ENCODE measurements at regions not wholly inside any gene's neighbourhood (a gene's known extent, or its start where the extent isn't known, plus 50 kb on each side); places are given as distances from the start of the nearest gene placed in this dataset.

DNA sequence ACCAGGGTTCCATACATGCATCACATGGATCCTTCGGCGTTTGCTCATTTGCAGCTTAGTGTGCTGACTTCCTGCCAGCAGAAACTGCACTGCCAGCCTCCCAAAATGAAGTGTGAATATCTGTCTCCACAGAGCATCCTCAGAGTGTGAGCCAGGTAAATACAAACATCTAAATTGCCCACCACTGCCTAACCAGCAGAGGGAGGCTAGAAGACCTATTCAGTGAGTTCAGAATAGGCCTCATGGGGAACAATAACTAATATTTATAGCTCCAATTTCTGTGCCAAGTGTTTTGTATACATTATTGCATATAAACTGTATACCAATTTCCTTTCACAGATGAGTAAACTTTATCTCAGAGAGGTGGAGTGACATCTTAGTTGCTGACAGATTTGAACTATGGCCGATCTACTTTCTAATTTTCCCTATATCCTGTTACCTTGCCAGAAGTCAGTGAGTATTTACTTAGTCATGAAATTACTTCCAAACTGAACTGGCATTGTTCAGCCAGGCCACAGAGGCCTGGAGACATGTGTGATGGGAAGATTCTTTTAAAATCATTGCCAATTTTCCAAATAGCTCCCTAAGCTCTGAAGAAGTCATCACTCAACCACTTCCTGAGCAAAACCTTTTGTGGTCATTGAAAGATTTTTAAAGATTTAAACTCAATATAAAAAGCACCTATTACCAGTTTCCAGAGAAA, 926.5 kb upstream of the GHITM start:
- no peak overlapping the region for H3K27ac ChIP-seq (replicated peaks; ENCODE audit: low read length)
- H3K4me3 ChIP-seq (ENCODE audit: low read length in 2 of 2): no peak overlapping the region
- H2AFZ ChIP-seq (ENCODE audit: low read length): no peak overlapping the region
- no peak for DNase-seq (ENCODE audit: low spot score)
- H3K14ac ChIP-seq (ENCODE audit: low read length): no peak overlapping the region
- H3K36me3 ChIP-seq (replicated peaks in 1 of 2; ENCODE audit: control insufficient read depth in 2 of 2, insufficient read depth in 2 of 2, low read length in 2 of 2): no peaks in the 10 kb centered on the region
- no peak overlapping the region for H3K4ac ChIP-seq (ENCODE audit: low read length)
- no peak overlapping the region for H2BK120ac ChIP-seq (ENCODE audit: low read depth, low read length)
- H4K91ac ChIP-seq (ENCODE audit: low read depth, low read length, poor library complexity): no peak overlapping the region
- no peak overlapping the region for H3K18ac ChIP-seq (ENCODE audit: low read length)
- no peak overlapping the region for H2AK5ac ChIP-seq (ENCODE audit: low read depth, low read length)
- WGBS, 2 donors (ENCODE audit: extremely low coverage in 2 of 2, insufficient read length in 2 of 2, insufficient replicate concordance in 1 of 2): no CpG with 5 or more reads among the region's 3 CpGs
- H3K9ac ChIP-seq (ENCODE audit: low read depth, low read length, poor library complexity): no peak overlapping the region
- H3K4me1 ChIP-seq (ENCODE audit: control insufficient read depth in 2 of 2, insufficient read depth in 1 of 2, low read depth in 1 of 2, low read length in 2 of 2): peaks cover 1 to 6% of the 10 kb centered on the region in 2 donors
- H3K27me3 ChIP-seq (ENCODE audit: control insufficient read depth in 3 of 3, insufficient read depth in 3 of 3, low read depth in 1 of 3, low read length in 3 of 3): no peaks in the 10 kb centered on the region
- H4K8ac ChIP-seq (ENCODE audit: low read depth, low read length): no peak overlapping the region
- no peaks in the 10 kb centered on the region for H3K79me1 ChIP-seq (ENCODE audit: low read depth, low read length)
- no peaks in the 10 kb centered on the region for H3K9me3 ChIP-seq (replicated peaks in 1 of 2; ENCODE audit: control insufficient read depth in 2 of 2, insufficient read depth in 1 of 2, low read depth in 1 of 2, low read length in 2 of 2)
- H3K23ac ChIP-seq (ENCODE audit: low read depth, low read length, poor library complexity): no peak overlapping the region
- no peak overlapping the region for H2BK5ac ChIP-seq (ENCODE audit: low read length)
- H3K4me2 ChIP-seq (ENCODE audit: insufficient read depth, low read length, poor library complexity, severe bottlenecking): no peak overlapping the region
- no peak overlapping the region for H2BK15ac ChIP-seq (ENCODE audit: low read length)
- H2BK12ac ChIP-seq (ENCODE audit: low read length): no peak overlapping the region

DNA sequence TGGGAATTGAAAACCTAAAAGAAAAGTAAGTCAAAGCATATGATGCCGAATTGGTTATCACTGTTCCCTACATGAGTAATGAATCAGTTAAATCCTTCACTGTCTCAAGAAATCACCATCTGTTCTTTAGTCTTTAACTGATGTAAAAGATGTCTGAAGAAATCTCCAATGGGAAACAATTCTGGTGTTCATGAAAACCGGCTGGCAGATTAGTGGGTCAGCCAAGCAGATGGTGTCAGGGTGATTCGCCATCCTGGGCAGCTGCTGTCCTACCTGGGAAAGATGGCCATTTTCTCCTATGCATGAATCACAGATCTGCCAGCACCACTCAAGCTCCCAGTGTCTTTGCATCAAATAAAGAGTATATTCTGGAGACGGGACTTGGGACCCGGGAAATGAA, 925.2 kb upstream of the GHITM start:
- no peak overlapping the region for H3K23ac ChIP-seq (ENCODE audit: low read depth, low read length, poor library complexity)
- WGBS, 2 donors (ENCODE audit: extremely low coverage in 2 of 2, insufficient read length in 2 of 2, insufficient replicate concordance in 1 of 2): no CpG with 5 or more reads among the region's 5 CpGs

DNA sequence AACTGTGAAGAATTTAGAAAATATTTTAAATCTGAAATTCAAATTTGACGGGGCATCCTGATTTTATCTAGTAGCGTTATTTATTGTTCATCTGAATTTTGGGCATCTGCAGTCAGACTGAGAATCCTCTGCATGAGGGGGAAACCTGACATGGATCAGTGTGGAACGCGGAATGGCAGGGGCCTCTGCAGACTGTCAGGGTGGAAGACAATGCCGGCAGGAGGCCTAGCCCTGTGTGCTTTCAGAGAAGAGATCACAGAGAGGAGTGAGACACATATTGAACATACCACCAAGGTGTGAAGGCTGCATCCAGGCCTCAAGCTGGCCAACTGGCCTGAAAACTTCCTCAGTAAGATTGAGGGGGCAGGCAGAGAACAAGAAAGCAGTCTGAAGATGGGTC, 921.1 kb upstream of the GHITM start:
- Histone ChIP-seq H3K27ac (replicated peaks; ENCODE audit: low read length) (no peak overlapping the region), H3K23ac (ENCODE audit: low read depth, low read length, poor library complexity) (no peak overlapping the region), H3K4ac (ENCODE audit: low read length) (no peak overlapping the region), H2AK5ac (ENCODE audit: low read depth, low read length) (no peak overlapping the region), H2AFZ (ENCODE audit: low read length) (peak overlapping the region; percentile 58), H2BK12ac (ENCODE audit: low read length) (no peak overlapping the region), H3K14ac (ENCODE audit: low read length) (no peak overlapping the region), H2BK15ac (ENCODE audit: low read length) (no peak overlapping the region), H4K8ac (ENCODE audit: low read depth, low read length) (no peak overlapping the region), H2BK5ac (ENCODE audit: low read length) (no peak overlapping the region), H3K4me1 (ENCODE audit: control insufficient read depth in 2 of 2, insufficient read depth in 1 of 2, low read depth in 1 of 2, low read length in 2 of 2) (peaks cover 0 to 3% of the 10 kb centered on the region in 2 donors), H3K18ac (ENCODE audit: low read length) (no peak overlapping the region), H3K9ac (ENCODE audit: low read depth, low read length, poor library complexity) (no peak overlapping the region), H3K36me3 (replicated peaks in 1 of 2; ENCODE audit: control insufficient read depth in 2 of 2, insufficient read depth in 2 of 2, low read length in 2 of 2) (no peaks in the 10 kb centered on the region), H2BK120ac (ENCODE audit: low read depth, low read length) (no peak overlapping the region), H3K27me3 (ENCODE audit: control insufficient read depth in 3 of 3, insufficient read depth in 3 of 3, low read depth in 1 of 3, low read length in 3 of 3) (no peaks in the 10 kb centered on the region), H4K91ac (ENCODE audit: low read depth, low read length, poor library complexity) (no peak overlapping the region), H3K79me1 (ENCODE audit: low read depth, low read length) (no peaks in the 10 kb centered on the region), H3K9me3 (replicated peaks in 1 of 2; ENCODE audit: control insufficient read depth in 2 of 2, insufficient read depth in 1 of 2, low read depth in 1 of 2, low read length in 2 of 2) (no peaks in the 10 kb centered on the region), H3K4me2 (ENCODE audit: insufficient read depth, low read length, poor library complexity, severe bottlenecking) (no peak overlapping the region), H3K4me3 (ENCODE audit: low read length in 2 of 2) (no peak overlapping the region)
- no CpG with 5 or more reads among the region's 5 CpGs for WGBS, 2 donors (ENCODE audit: extremely low coverage in 2 of 2, insufficient read length in 2 of 2, insufficient replicate concordance in 1 of 2)
- no peak for DNase-seq (ENCODE audit: low spot score)

More for the DNA sequence above, 925.2 kb upstream of the GHITM start:
- no peaks in the 10 kb centered on the region for H3K79me1 ChIP-seq (ENCODE audit: low read depth, low read length)
- no peak overlapping the region for H2BK15ac ChIP-seq (ENCODE audit: low read length)
- H2BK5ac ChIP-seq (ENCODE audit: low read length): no peak overlapping the region
- H3K4me3 ChIP-seq (ENCODE audit: low read length in 2 of 2): no peak overlapping the region
- H4K91ac ChIP-seq (ENCODE audit: low read depth, low read length, poor library complexity): no peak overlapping the region
- no peak overlapping the region for H3K4me2 ChIP-seq (ENCODE audit: insufficient read depth, low read length, poor library complexity, severe bottlenecking)
- H3K9me3 ChIP-seq (replicated peaks in 1 of 2; ENCODE audit: control insufficient read depth in 2 of 2, insufficient read depth in 1 of 2, low read depth in 1 of 2, low read length in 2 of 2): no peaks in the 10 kb centered on the region
- H2BK120ac ChIP-seq (ENCODE audit: low read depth, low read length): no peak overlapping the region
- H2AK5ac ChIP-seq (ENCODE audit: low read depth, low read length): no peak overlapping the region
- H3K9ac ChIP-seq (ENCODE audit: low read depth, low read length, poor library complexity): no peak overlapping the region
- H2AFZ ChIP-seq (ENCODE audit: low read length): no peak overlapping the region
- H3K4me1 ChIP-seq (ENCODE audit: control insufficient read depth in 2 of 2, insufficient read depth in 1 of 2, low read depth in 1 of 2, low read length in 2 of 2): peaks cover 4 to 6% of the 10 kb centered on the region in 2 donors
- no peak overlapping the region for H4K8ac ChIP-seq (ENCODE audit: low read depth, low read length)
- no peak for DNase-seq (ENCODE audit: low spot score)
- H3K18ac ChIP-seq (ENCODE audit: low read length): no peak overlapping the region
- H3K14ac ChIP-seq (ENCODE audit: low read length): no peak overlapping the region
- H3K27me3 ChIP-seq (ENCODE audit: control insufficient read depth in 3 of 3, insufficient read depth in 3 of 3, low read depth in 1 of 3, low read length in 3 of 3): no peaks in the 10 kb centered on the region
- H3K36me3 ChIP-seq (replicated peaks in 1 of 2; ENCODE audit: control insufficient read depth in 2 of 2, insufficient read depth in 2 of 2, low read length in 2 of 2): no peaks in the 10 kb centered on the region
- no peak overlapping the region for H3K27ac ChIP-seq (replicated peaks; ENCODE audit: low read length)
- H3K4ac ChIP-seq (ENCODE audit: low read length): no peak overlapping the region
- H2BK12ac ChIP-seq (ENCODE audit: low read length): no peak overlapping the region

DNA sequence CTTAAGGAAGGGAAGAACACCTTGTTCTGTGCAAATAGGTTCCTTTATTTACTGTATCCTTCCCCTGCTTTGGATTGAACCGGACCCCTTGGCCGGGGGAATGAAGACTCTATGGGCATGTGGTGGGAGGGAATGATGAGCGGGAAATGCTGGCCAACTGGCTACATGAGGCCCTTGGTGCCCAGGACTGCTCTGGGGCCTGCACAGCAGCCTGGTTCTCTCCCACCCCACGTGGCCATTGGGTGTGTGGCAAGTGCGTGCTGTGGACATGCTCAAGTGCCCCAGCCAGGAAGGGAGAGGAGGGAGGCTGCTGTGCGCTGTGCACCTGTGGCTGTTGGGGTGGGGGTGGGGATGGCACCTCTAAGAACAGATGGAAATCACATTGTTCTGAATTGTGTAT, 917.0 kb upstream of the GHITM start:
- Histone ChIP-seq H4K8ac (ENCODE audit: low read depth, low read length) (no peak overlapping the region), H3K4me2 (ENCODE audit: insufficient read depth, low read length, poor library complexity, severe bottlenecking) (no peak overlapping the region), H2BK15ac (ENCODE audit: low read length) (peak overlapping the region; percentile 91), H2BK120ac (ENCODE audit: low read depth, low read length) (no peak overlapping the region), H3K9ac (ENCODE audit: low read depth, low read length, poor library complexity) (no peak overlapping the region), H3K36me3 (replicated peaks in 1 of 2; ENCODE audit: control insufficient read depth in 2 of 2, insufficient read depth in 2 of 2, low read length in 2 of 2) (no peaks in the 10 kb centered on the region), H3K4me1 (ENCODE audit: control insufficient read depth in 2 of 2, insufficient read depth in 1 of 2, low read depth in 1 of 2, low read length in 2 of 2) (peaks cover 0 to 6% of the 10 kb centered on the region in 2 donors), H3K4me3 (ENCODE audit: low read length in 2 of 2) (no peak overlapping the region), H2BK12ac (ENCODE audit: low read length) (no peak overlapping the region), H3K18ac (ENCODE audit: low read length) (no peak overlapping the region), H3K27ac (replicated peaks; ENCODE audit: low read length) (no peak overlapping the region), H3K27me3 (ENCODE audit: control insufficient read depth in 3 of 3, insufficient read depth in 3 of 3, low read depth in 1 of 3, low read length in 3 of 3) (no peaks in the 10 kb centered on the region), H2AK5ac (ENCODE audit: low read depth, low read length) (peak overlapping the region; percentile 26), H2AFZ (ENCODE audit: low read length) (no peak overlapping the region), H3K23ac (ENCODE audit: low read depth, low read length, poor library complexity) (peak overlapping the region; percentile 58), H3K14ac (ENCODE audit: low read length) (no peak overlapping the region), H3K79me1 (ENCODE audit: low read depth, low read length) (no peaks in the 10 kb centered on the region), H3K9me3 (replicated peaks in 1 of 2; ENCODE audit: control insufficient read depth in 2 of 2, insufficient read depth in 1 of 2, low read depth in 1 of 2, low read length in 2 of 2) (no peaks in the 10 kb centered on the region), H4K91ac (ENCODE audit: low read depth, low read length, poor library complexity) (no peak overlapping the region), H2BK5ac (ENCODE audit: low read length) (no peak overlapping the region), H3K4ac (ENCODE audit: low read length) (no peak overlapping the region)
- DNase-seq (ENCODE audit: low spot score): no peak
- no CpG with 5 or more reads among the region's 6 CpGs for WGBS, 2 donors (ENCODE audit: extremely low coverage in 2 of 2, insufficient read length in 2 of 2, insufficient replicate concordance in 1 of 2)
